Natural killer cell (primary cell): ENCODE measurements at regions not wholly inside any gene's neighbourhood (a gene's known extent, or its start where the extent isn't known, plus 50 kb on each side); places are given as distances from the start of the nearest gene placed in this dataset.

Source experiments
- ATAC-seq, 3 donors: fragments of 150-1000 bp in 2 of 3; fragments of 200-7000 bp in 1 of 3; cut with Tn5 transposase; 1 replicate in 1 of 3; 2 replicates in 2 of 3; pipeline ENCODE4 v1.10.0; 2021; ENCODE audit warnings: mild to moderate bottlenecking in 2 of 3, moderate library complexity in 2 of 3
- DNase-seq, 2 donors: peaks; one replicate each; pipeline versions ENCODE4 v3.0.0 to v3.0.0-alpha.2; 2013 to 2021; ENCODE audit warnings: mixed read lengths in 1 of 2
- H3K27ac ChIP-seq: one replicate; pipeline ENCODE4 v1.5.1; 2013; ENCODE audit warnings: mild to moderate bottlenecking, low read length
- H3K27me3 ChIP-seq: one replicate; pipeline ENCODE4 v1.6.1; 2013; ENCODE audit warnings: low read length; ENCODE audit not compliant: control insufficient read depth, insufficient read depth
- H3K36me3 ChIP-seq: one replicate; pipeline ENCODE4 v1.6.1; 2013; ENCODE audit warnings: low read length; ENCODE audit not compliant: control insufficient read depth, insufficient read depth
- H3K4me1 ChIP-seq: one replicate; pipeline ENCODE4 v1.6.1; 2013; ENCODE audit warnings: low read length; ENCODE audit not compliant: control insufficient read depth, insufficient read depth
- H3K4me3 ChIP-seq: one replicate; pipeline ENCODE4 v1.5.1; 2013; ENCODE audit warnings: low read length
- H3K9me3 ChIP-seq: one replicate; pipeline ENCODE4 v1.6.1; 2013; ENCODE audit warnings: low read length; ENCODE audit not compliant: control insufficient read depth, insufficient read depth
- H3K27ac Mint-ChIP-seq, 2 donors: one replicate each; pipeline ENCODE4 v1.8.0; 2022; ENCODE audit warnings: mild to moderate bottlenecking in 2 of 2, mixed read lengths in 2 of 2, moderate library complexity in 1 of 2
- H3K27me3 Mint-ChIP-seq, 2 donors: one replicate each; pipeline ENCODE4 v1.8.0; 2022; ENCODE audit warnings: low read depth in 2 of 2, mixed read lengths in 2 of 2
- H3K36me3 Mint-ChIP-seq: one replicate; pipeline ENCODE4 v1.8.0; 2022; ENCODE audit warnings: mixed read lengths
- H3K4me1 Mint-ChIP-seq, 2 donors: one replicate each; pipeline ENCODE4 v1.8.0; 2022; ENCODE audit warnings: mixed read lengths in 2 of 2
- H3K4me3 Mint-ChIP-seq: one replicate; pipeline ENCODE4 v1.8.0; 2022; ENCODE audit warnings: mild to moderate bottlenecking, moderate library complexity, mixed read lengths
- H3K9me3 Mint-ChIP-seq, 2 donors: one replicate each; pipeline ENCODE4 v1.8.0; 2022; ENCODE audit warnings: mixed read lengths in 2 of 2
- CTCF ChIP-seq: fragments of 200-600 bp; IDR thresholded peaks from one replicate; pipeline ENCODE4 v1.8.0; 2022; ENCODE audit warnings: antibody characterized with exemption
- WGBS: methylation state at CpG from one replicate; pipeline ENCODE4 v1.1.7; 2013; ENCODE audit warnings: missing lambda C conversion rate; ENCODE audit not compliant: insufficient coverage; 5-methylcytosine and 5-hydroxymethylcytosine counted together
- intact Hi-C: fragments of 100-400 bp; cut with micrococcal nuclease; formaldehyde crosslinking; loops from one replicate; pipeline ENCODE4 v1.14.2; 2022

GRCh38 chr2:76128622-76129021 is 417.9 kb upstream of the GCFC2 start:
- H3K27ac ChIP-seq: no peak overlapping the region
- no peaks in the 10 kb centered on the region for H3K4me1 Mint-ChIP-seq
- H3K27ac Mint-ChIP-seq: no peak overlapping the region
- DNase-seq (no peak), ATAC-seq (no peak)
- H3K36me3 ChIP-seq: no peaks in the 10 kb centered on the region
- no peaks in the 10 kb centered on the region for H3K27me3 ChIP-seq
- H3K4me3 ChIP-seq: no peak overlapping the region
- no peaks in the 10 kb centered on the region for H3K36me3 Mint-ChIP-seq
- WGBS: 89% methylated on average over 2 of the region's 3 CpGs
- no peaks in the 10 kb centered on the region for H3K27me3 Mint-ChIP-seq
- H3K9me3 ChIP-seq: no peaks in the 10 kb centered on the region
- no peak overlapping the region for H3K4me3 Mint-ChIP-seq
- peaks cover 0 to 5% of the 10 kb centered on the region in 2 donors for H3K9me3 Mint-ChIP-seq
- no peak for TF ChIP-seq CTCF
- intact Hi-C loops: no loop called here
- H3K4me1 ChIP-seq: no peaks in the 10 kb centered on the region

GRCh38 chr2:76120176-76120575 is 409.5 kb upstream of the GCFC2 start:
- Histone ChIP-seq H3K4me1 (no peaks in the 10 kb centered on the region), H3K9me3 (no peaks in the 10 kb centered on the region), H3K27ac (no peak overlapping the region), H3K27me3 (no peaks in the 10 kb centered on the region), H3K4me3 (no peak overlapping the region), H3K36me3 (no peaks in the 10 kb centered on the region)
- Mint-ChIP-seq H3K27ac (no peak overlapping the region), H3K36me3 (peaks cover 6% of the 10 kb centered on the region), H3K4me1 (no peaks in the 10 kb centered on the region), H3K27me3 (no peaks in the 10 kb centered on the region), H3K4me3 (no peak overlapping the region), H3K9me3 (peaks cover 14 to 17% of the 10 kb centered on the region in 2 donors)
- intact Hi-C loops: no loop called here
- no peak for TF ChIP-seq CTCF
- 83% methylated on average over 1 of the region's 1 CpG for WGBS
- ATAC-seq (no peak), DNase-seq (no peak)

GRCh38 chr2:76089683-76090082 is 379.0 kb upstream of the GCFC2 start:
- no peak for TF ChIP-seq CTCF
- ATAC-seq (no peak), DNase-seq (no peak)
- H3K4me3 Mint-ChIP-seq: no peak overlapping the region
- no peaks in the 10 kb centered on the region for H3K27me3 ChIP-seq
- no peaks in the 10 kb centered on the region for H3K27me3 Mint-ChIP-seq
- no peak overlapping the region for H3K4me3 ChIP-seq
- H3K4me1 ChIP-seq: no peaks in the 10 kb centered on the region
- H3K36me3 ChIP-seq: no peaks in the 10 kb centered on the region
- no peaks in the 10 kb centered on the region for H3K4me1 Mint-ChIP-seq
- no peaks in the 10 kb centered on the region for H3K9me3 ChIP-seq
- peaks cover 6% of the 10 kb centered on the region in 2 donors for H3K9me3 Mint-ChIP-seq
- peaks cover 5% of the 10 kb centered on the region for H3K36me3 Mint-ChIP-seq
- H3K27ac Mint-ChIP-seq: no peak overlapping the region
- intact Hi-C loops: no loop called here
- no peak overlapping the region for H3K27ac ChIP-seq

- no peaks in the 10 kb centered on the region for H3K36me3 ChIP-seq
- Mint-ChIP-seq H3K36me3 (no peaks in the 10 kb centered on the region), H3K27ac (no peak overlapping the region), H3K4me3 (no peak overlapping the region), H3K27me3 (no peaks in the 10 kb centered on the region), H3K9me3 (peaks cover 2 to 6% of the 10 kb centered on the region in 2 donors), H3K4me1 (no peaks in the 10 kb centered on the region)
- TF ChIP-seq CTCF: no peak
- no peaks in the 10 kb centered on the region for H3K4me1 ChIP-seq
- H3K27me3 ChIP-seq: no peaks in the 10 kb centered on the region
- no peak overlapping the region for H3K27ac ChIP-seq
- no peaks in the 10 kb centered on the region for H3K9me3 ChIP-seq
- intact Hi-C loops: no loop called here
- no peak for DNase-seq
- WGBS: 90% methylated on average over 2 of the region's 2 CpGs
- ATAC-seq: no peak
- no peak overlapping the region for H3K4me3 ChIP-seq
These were observed 372.5 kb upstream of the GCFC2 start for GRCh38 chr2:76083248-76083647.
